NCI-H187 treated with DMSO at 0.1 percent for 48 hours (cell line): ENCODE measurements at regions not wholly inside any gene's neighbourhood (a gene's known extent, or its start where the extent isn't known, plus 50 kb on each side); places are given as distances from the start of the nearest gene placed in this dataset.
"Not testable (repeated sequence)": the region's sequence is repeated elsewhere in the genome, so short reads cannot be mapped to it uniquely, and the experiment has no call there.

Experiments
- DNase-seq: peaks from one replicate; lab custom pipeline; 2025; lab: John Stamatoyannopoulos, UW

- DNase-seq = no peak
Observed at GRCh38 chr5:17690473-17690872, 56.2 kb downstream of the TAF11L14 start.

- DNase-seq = no peak
Observed at GRCh38 chr5:17691762-17692161, 57.5 kb downstream of the TAF11L14 start.

- no peak for DNase-seq
Observed at GRCh38 chr5:17694371-17694770, 60.1 kb downstream of the TAF11L14 start.

- no peak for DNase-seq
Observed at GRCh38 chr5:17694914-17695313, 60.7 kb downstream of the TAF11L14 start.

- DNase-seq = no peak
Observed at GRCh38 chr5:17696627-17697026, 62.4 kb downstream of the TAF11L14 start.

DNA sequence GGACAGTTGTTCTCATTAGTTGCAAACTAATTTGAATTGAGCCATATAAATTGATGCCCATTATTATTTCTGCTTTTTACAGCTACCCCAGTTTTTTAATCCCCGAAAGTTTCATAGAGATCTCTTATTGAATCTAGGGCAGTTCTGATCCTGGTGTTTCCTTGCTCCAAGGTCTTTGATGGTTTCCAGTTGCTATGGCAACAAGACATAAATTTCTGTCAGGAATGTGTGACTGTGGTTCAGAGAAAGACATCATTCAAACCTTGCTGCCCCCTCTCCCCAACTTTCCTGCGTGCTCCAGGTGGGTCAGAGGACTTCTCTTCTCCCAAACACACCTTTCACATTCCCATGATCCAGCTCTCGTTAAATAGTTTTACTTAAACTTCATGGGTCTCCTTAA, 63.4 kb downstream of the TAF11L14 start:
- no peak for DNase-seq

GRCh38 chr5:17709011-17709710, 74.9 kb downstream of the TAF11L14 start:
- DNase-seq = no peak

- DNase-seq = no peak
Observed at GRCh38 chr5:17713301-17713700, 79.0 kb downstream of the TAF11L14 start.

DNA sequence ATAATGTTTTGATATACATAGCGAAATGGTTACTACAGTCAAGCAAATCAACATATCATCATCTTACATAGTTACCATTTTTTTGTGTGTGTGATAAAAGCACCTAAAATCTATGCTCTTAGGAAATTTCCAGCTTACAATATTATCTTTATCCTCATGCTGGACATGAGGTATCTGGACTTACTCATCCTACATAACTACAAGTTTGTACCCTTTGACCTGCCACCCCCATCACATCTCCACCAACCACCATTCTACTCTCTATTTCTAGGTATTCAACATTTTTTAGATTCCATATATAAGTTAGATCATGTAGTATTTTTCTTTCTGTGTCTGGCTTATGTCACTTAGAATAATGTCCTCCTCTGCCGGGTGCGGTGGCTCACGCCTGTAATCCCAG, 79.9 kb downstream of the TAF11L14 start:
- DNase-seq = no peak

DNA sequence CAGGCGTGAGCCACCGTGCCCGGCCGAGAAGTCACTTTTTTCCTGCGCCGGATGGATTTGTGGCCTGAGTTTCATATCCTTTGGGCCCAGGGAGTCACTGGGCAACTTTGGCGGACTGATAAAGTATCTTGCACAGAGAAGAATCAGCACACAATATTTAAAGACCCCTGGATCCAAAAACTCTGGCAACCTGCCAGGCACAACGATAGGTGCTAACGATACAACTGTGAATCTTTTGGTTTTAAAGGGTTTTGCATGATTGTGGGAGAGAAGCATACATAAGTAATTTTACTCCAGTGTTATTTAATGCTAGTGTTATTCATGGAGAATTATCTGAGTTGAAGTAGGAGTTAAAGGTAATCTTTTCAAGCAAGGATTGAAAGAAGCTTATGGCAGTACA, 85.3 kb downstream of the TAF11L14 start:
- DNase-seq = no peak

- DNase-seq = no peak
Observed at GRCh38 chr5:17720071-17720470, 85.8 kb downstream of the TAF11L14 start.

DNA sequence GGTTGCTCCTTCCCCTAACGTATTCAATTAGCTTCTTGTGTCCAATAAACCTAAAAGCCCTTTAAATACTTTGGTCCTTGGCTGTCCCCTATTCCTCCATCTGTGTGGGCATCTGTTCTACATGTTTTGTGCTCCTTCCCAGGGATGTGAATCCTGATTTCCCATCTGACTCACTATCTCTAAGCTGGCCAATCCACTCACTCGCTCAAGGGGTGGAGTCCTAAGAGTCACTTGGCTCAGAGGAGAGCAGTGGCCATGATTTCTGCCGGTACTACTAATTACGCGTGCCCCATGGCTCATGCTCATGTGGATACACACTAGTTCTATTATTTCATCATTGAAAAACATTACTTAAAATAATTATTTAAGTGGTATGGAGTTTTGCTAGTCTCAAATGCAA, 89.6 kb downstream of the TAF11L14 start:
- no peak for DNase-seq

- DNase-seq = no peak
Observed at GRCh38 chr5:17727098-17727497, 92.8 kb downstream of the TAF11L14 start.

GRCh38 chr5:17730421-17730820, 96.2 kb downstream of the TAF11L14 start:
- DNase-seq = no peak

- DNase-seq = no peak
Observed at GRCh38 chr5:17732351-17732923, 98.2 kb downstream of the TAF11L14 start.

- DNase-seq = no peak
Observed at GRCh38 chr5:17734011-17734410, 99.8 kb downstream of the TAF11L14 start.

- DNase-seq = no peak
Observed at GRCh38 chr5:17735761-17736160, 101.5 kb downstream of the TAF11L14 start.

GRCh38 chr5:17737092-17737491, 102.8 kb downstream of the TAF11L14 start:
- DNase-seq = no peak

GRCh38 chr5:17738446-17738845, 104.2 kb downstream of the TAF11L14 start:
- no peak for DNase-seq

GRCh38 chr5:17743580-17744435, 109.5 kb downstream of the TAF11L14 start:
- DNase-seq = no peak

GRCh38 chr5:17748201-17748600, 113.9 kb downstream of the TAF11L14 start:
- DNase-seq = no peak

GRCh38 chr5:17748941-17749340, 114.7 kb downstream of the TAF11L14 start:
- DNase-seq = no peak

- not testable (repeated sequence) for DNase-seq
Observed at GRCh38 chr5:17755406-17755805, 121.1 kb downstream of the TAF11L14 start.
